NCI-H1694 treated with DMSO at 0.1 percent for 48 hours (cell line): ENCODE measurements at regions not wholly inside any gene's neighbourhood (a gene's known extent, or its start where the extent isn't known, plus 50 kb on each side); places are given as distances from the start of the nearest gene placed in this dataset.
"Not testable (repeated sequence)": the region's sequence is repeated elsewhere in the genome, so short reads cannot be mapped to it uniquely, and the experiment has no call there.

Experiments
- DNase-seq: peaks from one replicate; lab custom pipeline; 2025; lab: John Stamatoyannopoulos, UW

DNA sequence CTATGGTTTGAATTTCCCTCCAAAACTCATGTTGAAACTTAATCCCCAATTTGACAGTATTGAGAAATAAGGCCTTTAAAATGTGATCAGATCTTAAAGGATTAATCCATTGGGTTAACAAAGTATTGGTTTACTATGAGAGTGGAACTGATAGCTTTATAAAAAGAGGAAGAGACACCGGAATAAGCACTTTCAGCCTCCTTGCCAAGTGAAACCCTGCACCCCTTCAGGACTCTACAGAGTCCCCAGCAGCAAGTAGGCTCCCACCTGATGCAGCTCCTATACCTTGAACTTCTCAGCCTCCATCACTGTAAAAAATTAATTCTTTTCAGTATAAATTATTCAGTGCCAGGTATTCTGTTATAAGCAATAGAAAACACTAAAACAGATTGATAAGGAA is 348.3 kb downstream of the CGGBP1 start:
- DNase-seq, result no peak

- no peak for DNase-seq
Observed at GRCh38 chr3:87710028-87710427, 348.8 kb downstream of the CGGBP1 start.

DNA sequence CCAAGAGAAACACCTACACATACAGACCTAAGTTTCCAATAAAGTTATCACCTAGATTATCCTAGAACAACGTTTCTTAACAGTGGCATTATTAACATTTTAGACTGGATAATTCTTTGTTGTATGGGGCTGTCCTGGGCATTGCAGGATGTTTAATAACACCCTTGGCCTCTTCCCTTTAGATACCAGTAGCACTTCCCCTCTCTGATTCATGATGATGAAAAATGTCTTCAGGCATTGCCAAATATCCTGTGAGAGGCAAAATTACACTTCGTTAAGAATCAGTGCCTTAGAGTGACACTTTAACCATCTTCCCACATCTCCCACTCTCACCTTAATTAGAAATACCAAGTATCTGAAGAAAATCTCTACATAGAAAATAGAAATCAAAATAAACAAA is 352.6 kb downstream of the CGGBP1 start:
- no peak for DNase-seq

DNA sequence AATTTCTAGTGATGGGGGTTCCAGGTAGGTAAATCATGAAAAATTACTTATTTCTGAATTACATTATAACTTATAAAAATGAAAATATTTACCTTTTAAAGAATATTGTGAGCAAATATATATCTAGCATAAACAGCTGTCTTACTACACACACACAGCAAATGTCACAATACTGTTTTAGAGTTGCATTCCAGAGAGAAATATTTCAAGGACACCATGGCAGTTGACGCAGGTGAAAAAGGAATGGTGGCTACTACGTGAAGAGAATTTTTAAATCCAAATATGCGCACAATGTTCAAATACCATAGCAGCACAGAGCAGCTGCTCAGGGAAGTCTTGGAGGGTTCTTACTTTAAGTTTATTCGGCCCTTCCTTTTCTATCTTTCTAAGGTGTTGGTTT is 356.2 kb downstream of the CGGBP1 start:
- DNase-seq, result no peak

DNA sequence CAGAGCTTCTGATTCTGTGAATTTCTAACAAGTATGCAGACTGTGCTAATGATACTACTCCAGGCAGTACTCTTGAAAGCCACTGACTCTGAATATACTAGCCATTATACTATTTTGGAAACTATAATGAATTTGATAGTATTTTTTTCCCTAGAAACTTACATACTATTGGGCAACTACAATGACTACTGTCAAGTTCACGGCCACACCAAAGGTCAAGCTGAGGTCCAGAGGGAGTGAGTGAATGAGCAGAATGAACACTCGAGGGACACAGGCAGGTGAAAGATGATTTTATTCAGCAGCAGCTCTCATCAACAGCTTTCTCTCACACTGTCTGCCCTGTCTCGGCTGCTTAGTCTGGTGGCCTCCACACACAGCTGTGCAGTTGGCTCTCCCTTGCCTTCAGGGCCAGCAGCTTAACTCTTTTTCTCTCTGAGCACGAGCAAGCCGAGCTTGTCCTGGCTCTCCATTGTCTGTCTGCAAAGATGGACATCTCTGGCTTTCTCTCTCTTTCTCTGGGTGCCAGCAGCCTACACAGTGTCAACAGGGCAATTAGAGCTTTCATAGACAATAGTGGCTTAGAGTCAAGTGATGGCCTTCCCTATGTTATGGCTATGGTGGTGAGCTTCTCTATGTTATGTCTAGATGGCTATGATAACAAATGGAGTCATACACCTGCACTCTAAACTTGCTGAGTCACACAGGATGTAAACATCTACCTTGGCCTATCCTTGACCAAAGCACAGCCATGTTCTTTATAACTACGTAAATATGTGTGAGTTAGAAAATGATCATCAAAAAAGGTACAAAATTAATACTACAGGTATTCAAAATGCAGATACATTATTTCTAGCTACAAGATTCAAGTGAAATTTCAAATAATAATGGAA is 362.4 kb downstream of the CGGBP1 start:
- DNase-seq, result no peak

GRCh38 chr3:87694678-87695077 is 364.1 kb downstream of the CGGBP1 start:
- DNase-seq, result no peak

GRCh38 chr3:87691109-87691508 is 367.7 kb downstream of the CGGBP1 start:
- DNase-seq, result no peak

- DNase-seq, result not testable (repeated sequence)
Observed at GRCh38 chr3:87678984-87679660, 379.7 kb downstream of the CGGBP1 start.

DNA sequence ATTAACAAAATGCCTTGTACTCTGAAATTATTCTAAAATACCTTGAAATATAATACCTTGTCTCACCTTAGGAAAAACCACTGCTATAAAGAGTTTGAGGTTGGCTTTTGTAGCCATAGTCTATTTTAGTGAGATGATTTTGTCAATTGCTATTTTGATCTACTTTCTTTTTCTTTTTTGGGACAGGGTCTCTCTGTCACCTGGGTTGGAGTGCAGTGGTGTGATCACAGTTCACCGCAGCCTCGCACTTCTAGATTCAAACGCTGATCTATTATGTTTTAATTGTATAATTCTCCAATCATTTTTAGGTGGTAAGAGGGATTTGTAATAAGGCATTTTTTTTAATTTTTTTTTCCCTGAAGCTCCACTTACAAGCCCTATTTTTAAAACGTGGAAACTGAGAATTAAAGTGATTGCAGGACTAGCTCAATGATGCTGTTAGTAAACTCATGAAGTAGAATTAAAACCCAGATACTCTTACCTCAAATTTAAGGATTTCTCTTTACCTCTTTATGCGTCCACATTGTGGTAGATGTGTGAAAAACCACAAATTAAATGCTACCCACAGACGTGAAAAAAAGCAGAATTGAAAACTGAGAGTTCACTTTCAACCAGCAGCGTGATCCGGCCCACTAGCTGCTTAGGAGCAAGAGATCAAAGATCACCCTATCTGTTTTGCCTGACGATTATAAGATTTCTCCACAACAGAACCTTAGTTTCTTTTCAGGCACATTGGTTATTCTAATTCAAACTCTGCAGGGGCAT is 384.2 kb downstream of the CGGBP1 start:
- no peak for DNase-seq

DNA sequence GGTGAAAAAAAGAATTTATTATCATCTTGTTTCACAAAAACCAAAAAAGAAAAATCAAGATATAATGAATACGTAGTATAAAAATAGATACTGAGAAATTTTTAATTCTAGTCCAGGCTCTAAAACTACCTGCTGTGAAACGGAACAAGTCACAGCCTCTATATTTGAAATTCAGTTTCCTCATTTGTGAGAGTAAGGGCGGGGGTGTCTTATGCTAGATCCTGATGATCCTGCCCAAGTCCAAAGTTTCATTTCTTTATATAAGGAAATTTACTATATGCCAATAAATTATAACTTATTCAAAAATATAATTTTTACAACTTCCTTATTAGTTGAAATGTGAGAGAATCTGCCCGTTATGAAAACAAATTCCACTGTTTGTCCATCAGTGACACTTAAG is 385.7 kb downstream of the CGGBP1 start:
- no peak for DNase-seq

GRCh38 chr3:87654184-87654583 is 377.8 kb upstream of the POU1F1 start:
- DNase-seq, result no peak

DNA sequence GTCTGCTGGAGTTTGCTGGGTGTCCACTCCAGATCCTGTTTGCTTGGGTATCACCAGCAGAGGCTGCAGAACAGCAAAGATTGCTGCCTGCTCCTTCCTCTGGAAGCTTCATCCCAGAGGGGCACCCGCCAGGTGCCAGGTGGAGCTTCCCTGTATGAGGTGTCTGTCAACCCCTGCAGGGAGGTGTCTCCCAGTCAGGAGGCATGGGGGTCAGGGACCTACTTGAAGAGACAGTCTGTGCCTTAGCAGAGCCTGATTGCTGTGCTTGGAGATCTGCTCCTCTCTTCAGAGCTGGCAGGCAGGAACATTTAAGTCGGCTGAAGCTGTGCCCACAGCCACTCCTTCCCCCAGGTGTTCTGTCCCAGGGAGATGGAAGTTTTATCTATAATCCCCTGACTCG is 376.8 kb upstream of the POU1F1 start:
- DNase-seq, result not testable (repeated sequence)

GRCh38 chr3:87634426-87634825 is 358.0 kb upstream of the POU1F1 start:
- DNase-seq, result no peak

- no peak for DNase-seq
Observed at GRCh38 chr3:87627316-87627715, 350.9 kb upstream of the POU1F1 start.

- no peak for DNase-seq
Observed at GRCh38 chr3:87626546-87626945, 350.2 kb upstream of the POU1F1 start.

GRCh38 chr3:87625876-87626275 is 349.5 kb upstream of the POU1F1 start:
- no peak for DNase-seq

DNA sequence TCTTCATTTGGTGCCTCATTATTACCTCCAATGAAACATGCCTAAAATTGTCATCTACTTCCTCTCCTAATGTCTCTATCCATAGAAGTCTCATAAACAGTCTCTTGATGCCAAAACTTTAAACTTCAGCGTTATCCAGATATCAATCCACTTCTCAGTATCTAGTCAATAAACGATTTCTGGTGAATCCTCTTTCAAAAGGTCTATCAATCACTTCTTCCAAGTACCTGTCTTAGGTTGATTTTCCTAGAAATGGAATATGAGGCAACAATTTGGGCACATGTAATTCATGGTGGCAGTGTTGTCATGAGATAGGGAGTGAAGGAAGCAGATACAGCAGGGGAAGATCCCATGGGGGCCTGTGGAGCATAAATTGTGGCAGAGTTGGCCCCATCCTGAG is 348.5 kb upstream of the POU1F1 start:
- DNase-seq, result no peak

DNA sequence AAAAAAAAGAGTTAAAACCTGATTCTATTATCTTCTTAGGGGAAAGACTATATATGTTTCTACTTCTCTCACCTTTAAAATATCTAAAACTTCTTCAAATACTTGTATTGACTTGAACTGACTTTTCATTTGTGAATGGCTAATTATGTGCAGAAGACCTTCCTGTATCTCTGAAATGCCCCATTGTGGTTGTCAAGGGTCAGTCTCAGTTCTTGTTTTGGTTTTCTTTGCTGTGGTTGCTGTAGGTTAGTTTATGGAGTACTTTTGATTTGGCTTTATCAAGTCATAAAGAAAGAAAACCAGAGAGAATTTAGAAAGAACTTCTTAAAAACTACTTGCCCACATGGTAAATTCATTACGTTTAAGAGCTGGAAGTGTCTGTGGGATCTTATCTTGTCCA is 345.3 kb upstream of the POU1F1 start:
- DNase-seq, result no peak

DNA sequence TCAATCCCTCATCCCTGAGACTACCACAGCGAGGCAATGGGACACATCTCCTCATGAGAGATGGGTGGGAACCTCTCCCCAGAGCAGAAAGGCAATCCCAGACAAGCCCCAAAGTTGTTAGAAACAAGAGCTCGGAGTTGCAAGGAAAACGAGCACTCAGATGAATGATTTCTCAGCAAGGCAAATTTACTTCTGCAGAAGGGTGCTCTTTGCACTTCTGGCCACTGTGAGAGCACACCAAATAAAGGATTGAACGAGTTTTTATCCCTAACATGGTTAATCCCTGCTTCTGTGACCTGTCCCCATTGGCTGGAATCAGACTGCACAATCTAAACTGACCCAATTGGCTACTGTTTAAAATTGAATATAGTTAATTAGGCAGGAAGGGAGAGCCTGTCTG is 339.1 kb upstream of the POU1F1 start:
- DNase-seq, result no peak

- no peak for DNase-seq
Observed at GRCh38 chr3:87614998-87615397, 338.6 kb upstream of the POU1F1 start.

DNA sequence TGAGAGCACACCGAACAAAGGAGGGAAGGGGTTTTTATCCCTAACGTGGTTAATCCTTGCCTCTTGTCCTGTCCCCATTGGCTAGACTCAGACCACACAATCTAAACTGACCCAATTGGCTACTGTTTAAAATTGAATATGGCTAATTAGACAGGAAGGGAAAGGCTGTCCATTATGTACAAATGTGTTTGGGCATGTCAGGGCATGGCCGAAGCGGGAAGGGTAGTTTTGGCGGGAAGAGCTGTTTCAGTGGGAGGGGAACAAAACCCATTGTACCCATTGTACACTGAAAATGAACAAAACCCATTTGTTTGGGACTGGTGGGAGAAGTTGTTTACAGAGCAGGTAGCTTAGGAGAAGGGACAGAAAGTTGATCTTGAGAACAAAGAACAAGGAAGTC is 330.9 kb upstream of the POU1F1 start:
- no peak for DNase-seq

DNA sequence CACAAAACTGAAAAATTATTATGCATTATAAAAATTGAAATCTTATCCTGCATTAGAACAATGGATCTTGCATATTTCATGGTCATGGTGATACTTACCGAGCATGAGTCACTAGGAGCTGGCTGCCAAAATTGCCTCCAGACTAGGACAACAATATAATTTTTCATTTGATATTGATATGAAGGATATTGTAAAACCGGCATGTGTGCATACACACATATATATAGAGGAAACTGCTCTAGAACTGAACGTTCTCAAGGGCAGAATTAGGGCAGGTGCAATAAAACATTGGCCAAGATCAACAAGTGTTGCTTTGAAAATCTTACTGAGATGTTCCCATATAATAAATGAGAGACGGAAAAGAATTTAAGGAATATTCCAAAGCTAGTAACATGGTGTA is 319.4 kb upstream of the POU1F1 start:
- no peak for DNase-seq

- DNase-seq, result no peak
Observed at GRCh38 chr3:87581240-87581639, 304.9 kb upstream of the POU1F1 start.
